H9 (cell line): ENCODE measurements at regions not wholly inside any gene's neighbourhood (a gene's known extent, or its start where the extent isn't known, plus 50 kb on each side); places are given as distances from the start of the nearest gene placed in this dataset.

ENCODE experiments used
- DNase-seq: peaks from one replicate; pipeline ENCODE4 v3.0.0-alpha.2; 2017
- H2AFZ ChIP-seq: one replicate; pipeline ENCODE4 v1.6.1; 2013; ENCODE audit warnings: mild to moderate bottlenecking, low read length, control low read depth, moderate library complexity
- H2AK5ac ChIP-seq: 2 replicates; pipeline ENCODE4 v1.6.1; 2013; ENCODE audit warnings: low read length, control low read depth, mixed read lengths; ENCODE audit not compliant: insufficient read length
- H2BK120ac ChIP-seq: one replicate; pipeline ENCODE4 v1.6.1; 2013; ENCODE audit warnings: low read depth, mild to moderate bottlenecking, low read length, control low read depth, inconsistent platforms; ENCODE audit not compliant: poor library complexity, severe bottlenecking
- H2BK12ac ChIP-seq: 2 replicates; pipeline ENCODE4 v1.6.1; 2013; ENCODE audit warnings: low read length, control low read depth, mixed read lengths, low read depth; ENCODE audit not compliant: insufficient read length
- H2BK15ac ChIP-seq: 2 replicates; pipeline ENCODE4 v1.6.1; 2013; ENCODE audit warnings: low read depth, low read length, control low read depth
- H2BK20ac ChIP-seq: one replicate; pipeline ENCODE4 v1.6.1; 2013; ENCODE audit warnings: low read depth, mild to moderate bottlenecking, low read length, control low read depth, inconsistent platforms; ENCODE audit not compliant: poor library complexity, severe bottlenecking
- H2BK5ac ChIP-seq: 2 replicates; pipeline ENCODE4 v1.6.1; 2013; ENCODE audit warnings: low read length, control low read depth, mixed read lengths; ENCODE audit not compliant: insufficient read length
- H3K14ac ChIP-seq: 2 replicates; pipeline ENCODE4 v1.6.1; 2013; ENCODE audit warnings: low read length, control low read depth; ENCODE audit not compliant: insufficient read depth
- H3K18ac ChIP-seq: 2 replicates; pipeline ENCODE4 v1.6.1; 2013; ENCODE audit warnings: low read depth, mild to moderate bottlenecking, mixed read lengths, low read length, control low read depth; ENCODE audit not compliant: insufficient read length
- H3K23ac ChIP-seq: 2 replicates; pipeline ENCODE4 v1.6.1; 2013; ENCODE audit warnings: low read length, control low read depth, mixed read lengths, low read depth; ENCODE audit not compliant: insufficient read length
- H3K23me2 ChIP-seq: 2 replicates; pipeline ENCODE4 v1.6.1; 2013; ENCODE audit warnings: low read depth, mild to moderate bottlenecking, mixed read lengths, low read length, control low read depth; ENCODE audit not compliant: insufficient read length, poor library complexity, severe bottlenecking
- H3K27ac ChIP-seq: 2 replicates; pipeline ENCODE4 v1.5.1; 2013; ENCODE audit warnings: low read length, control low read depth, mixed read lengths, low read depth; ENCODE audit not compliant: insufficient read length
- H3K27me3 ChIP-seq: 2 replicates; pipeline ENCODE4 v1.6.1; 2013; ENCODE audit warnings: low read length, control low read depth, inconsistent platforms; ENCODE audit not compliant: insufficient read depth
- H3K4ac ChIP-seq: 2 replicates; pipeline ENCODE4 v1.6.1; 2013; ENCODE audit warnings: low read depth, mild to moderate bottlenecking, control low read depth, inconsistent platforms, low read length, moderate library complexity
- H3K4me1 ChIP-seq: 2 replicates; pipeline ENCODE4 v1.6.1; 2013; ENCODE audit warnings: low read length, control low read depth, inconsistent platforms; ENCODE audit not compliant: insufficient read depth
- H3K4me2 ChIP-seq: 2 replicates; pipeline ENCODE4 v1.6.1; 2013; ENCODE audit warnings: low read length, control low read depth, mixed read lengths; ENCODE audit not compliant: insufficient read length, insufficient read depth
- H3K56ac ChIP-seq: 2 replicates; pipeline ENCODE4 v1.6.1; 2013; ENCODE audit warnings: low read depth, mild to moderate bottlenecking, mixed read lengths, low read length, control low read depth; ENCODE audit not compliant: insufficient read length
- H3K79me1 ChIP-seq: 2 replicates; pipeline ENCODE4 v1.6.1; 2013; ENCODE audit warnings: low read depth, mild to moderate bottlenecking, moderate library complexity, low read length, control low read depth, inconsistent platforms; ENCODE audit not compliant: insufficient read depth, poor library complexity, severe bottlenecking
- H3K79me2 ChIP-seq: 2 replicates; pipeline ENCODE4 v1.6.1; 2013; ENCODE audit warnings: low read length, control low read depth, inconsistent platforms; ENCODE audit not compliant: insufficient read depth
- H3K9ac ChIP-seq: 2 replicates; pipeline ENCODE4 v1.6.1; 2013; ENCODE audit warnings: low read length, control low read depth, mixed read lengths; ENCODE audit not compliant: insufficient read length; ENCODE audit errors: extremely low read depth
- H3K9me3 ChIP-seq: one replicate; pipeline ENCODE4 v1.6.1; 2013; ENCODE audit warnings: low read depth, low read length, inconsistent platforms; ENCODE audit not compliant: control insufficient read depth
- H3T11ph ChIP-seq: one replicate; pipeline ENCODE4 v1.6.1; 2013; ENCODE audit warnings: mild to moderate bottlenecking, low read length, control low read depth, inconsistent platforms
- H4K20me1 ChIP-seq: one replicate; pipeline ENCODE4 v1.6.1; 2013; ENCODE audit not compliant: control insufficient read depth, insufficient read length, insufficient read depth
- H4K5ac ChIP-seq: 2 replicates; pipeline ENCODE4 v1.6.1; 2013; ENCODE audit warnings: low read depth, mild to moderate bottlenecking, mixed read lengths, low read length, control low read depth; ENCODE audit not compliant: insufficient read length
- H4K8ac ChIP-seq: replicated peaks from 2 replicates; pipeline ENCODE4 v1.6.1; 2013; ENCODE audit warnings: low read length, control low read depth, mixed read lengths, low read depth; ENCODE audit not compliant: insufficient read length
- H4K91ac ChIP-seq: 2 replicates; pipeline ENCODE4 v1.6.1; 2013; ENCODE audit warnings: low read depth, mild to moderate bottlenecking, moderate library complexity, mixed read lengths, low read length, control low read depth; ENCODE audit not compliant: insufficient read length
- H3K27ac Mint-ChIP-seq, 3 experiments: 2 replicates in 2 of 3; 3 replicates in 1 of 3; pipeline ENCODE4 v1.8.0; 2020 to 2021; ENCODE audit warnings: mixed read lengths in 3 of 3, mild to moderate bottlenecking in 1 of 3, moderate library complexity in 1 of 3
- H3K27me3 Mint-ChIP-seq: 2 replicates; pipeline ENCODE4 v1.8.0; 2021; ENCODE audit warnings: low read depth, mild to moderate bottlenecking, moderate library complexity, mixed read lengths
- H3K36me3 Mint-ChIP-seq, 3 experiments: 2 replicates in 2 of 3; 3 replicates in 1 of 3; pipeline ENCODE4 v1.8.0; 2020 to 2021; ENCODE audit warnings: low read depth in 3 of 3, mixed read lengths in 3 of 3; ENCODE audit not compliant: insufficient read depth in 1 of 3
- H3K4me1 Mint-ChIP-seq, 2 experiments: 2 replicates each; pipeline ENCODE4 v1.8.0; 2020; ENCODE audit warnings: mixed read lengths in 2 of 2
- H3K4me3 Mint-ChIP-seq, 2 experiments: 2 replicates in 1 of 2; 3 replicates in 1 of 2; pipeline ENCODE4 v1.8.0; 2020 to 2021; ENCODE audit warnings: mild to moderate bottlenecking in 2 of 2, mixed read lengths in 2 of 2, moderate library complexity in 1 of 2
- H3K9me3 Mint-ChIP-seq, 2 experiments: 2 replicates in 1 of 2; 3 replicates in 1 of 2; pipeline ENCODE4 v1.8.0; 2020; ENCODE audit warnings: mild to moderate bottlenecking in 2 of 2, mixed read lengths in 2 of 2, moderate library complexity in 1 of 2
- WGBS: extraction: QIAGEN DNeasy Blood & Tissue Kit; methylation state at CpG from one replicate; pipeline ENCODE4 v1.1.7; 2013; ENCODE audit warnings: missing lambda C conversion rate, low lambda C conversion rate, mixed read lengths; ENCODE audit not compliant: insufficient read length; ENCODE audit errors: extremely low coverage; 5-methylcytosine and 5-hydroxymethylcytosine counted together
- TF ChIP-seq, protein P1 (sequence below): fragments of 200-600 bp; sonication (generic); conservative IDR thresholded peaks from 3 replicates; pipeline ENCODE4 v1.8.0; 2021; ENCODE audit warnings: antibody characterized with exemption, mild to moderate bottlenecking

DNA sequence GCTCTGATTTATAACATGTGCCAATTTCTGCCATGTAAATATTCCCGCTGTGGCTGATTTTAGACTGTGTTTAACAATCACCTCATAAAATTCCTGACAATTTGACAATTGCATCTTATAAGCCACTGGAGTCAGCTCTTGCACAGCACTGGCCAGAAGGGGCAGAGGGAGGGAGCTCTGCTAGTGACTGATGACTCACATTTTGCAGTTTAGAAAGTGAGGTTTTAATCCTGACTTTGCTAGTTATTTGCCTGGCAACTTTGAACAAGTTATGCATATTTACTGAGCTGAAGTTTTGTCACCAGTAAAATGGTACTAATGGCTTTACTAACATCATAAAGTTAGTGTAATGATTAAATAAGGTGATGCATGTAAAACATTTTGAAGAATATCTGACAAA lies 452.3 kb downstream of the CNTNAP4 start:
- Histone ChIP-seq H3K23ac (no peak overlapping the region), H4K20me1 (no peaks in the 10 kb centered on the region), H4K8ac (no peak overlapping the region), H3K56ac (no peak overlapping the region), H3K18ac (no peak overlapping the region), H3K14ac (no peak overlapping the region), H3K79me2 (no peaks in the 10 kb centered on the region), H2BK15ac (no peak overlapping the region), H2BK12ac (no peak overlapping the region), H3K23me2 (no peaks in the 10 kb centered on the region), H4K91ac (no peak overlapping the region), H3K79me1 (no peaks in the 10 kb centered on the region), H2BK120ac (no peak overlapping the region), H3K27me3 (no peaks in the 10 kb centered on the region), H2AK5ac (no peak overlapping the region), H4K5ac (no peak overlapping the region), H3K4ac (no peak overlapping the region), H3K4me1 (no peaks in the 10 kb centered on the region), H3T11ph (no peak overlapping the region), H2AFZ (no peak overlapping the region), H3K9ac (no peak overlapping the region), H3K9me3 (no peaks in the 10 kb centered on the region), H3K4me2 (no peak overlapping the region), H2BK5ac (no peak overlapping the region), H2BK20ac (no peak overlapping the region), H3K27ac (no peak overlapping the region)
- H3K36me3 Mint-ChIP-seq: no peaks in the 10 kb centered on the region
- no peaks in the 10 kb centered on the region for H3K27me3 Mint-ChIP-seq
- whole genome bisulfite sequencing: no CpG with 5 or more reads among the region's 1 CpG
- no peak for DNase-seq
- H3K9me3 Mint-ChIP-seq: no peaks in the 10 kb centered on the region
- H3K27ac Mint-ChIP-seq: 0 out of 7 replicates have a peak overlapping the region, but pooled peaks of 1 of the 3 experiments have one; percentile 46
- TF ChIP-seq, protein P1, sequence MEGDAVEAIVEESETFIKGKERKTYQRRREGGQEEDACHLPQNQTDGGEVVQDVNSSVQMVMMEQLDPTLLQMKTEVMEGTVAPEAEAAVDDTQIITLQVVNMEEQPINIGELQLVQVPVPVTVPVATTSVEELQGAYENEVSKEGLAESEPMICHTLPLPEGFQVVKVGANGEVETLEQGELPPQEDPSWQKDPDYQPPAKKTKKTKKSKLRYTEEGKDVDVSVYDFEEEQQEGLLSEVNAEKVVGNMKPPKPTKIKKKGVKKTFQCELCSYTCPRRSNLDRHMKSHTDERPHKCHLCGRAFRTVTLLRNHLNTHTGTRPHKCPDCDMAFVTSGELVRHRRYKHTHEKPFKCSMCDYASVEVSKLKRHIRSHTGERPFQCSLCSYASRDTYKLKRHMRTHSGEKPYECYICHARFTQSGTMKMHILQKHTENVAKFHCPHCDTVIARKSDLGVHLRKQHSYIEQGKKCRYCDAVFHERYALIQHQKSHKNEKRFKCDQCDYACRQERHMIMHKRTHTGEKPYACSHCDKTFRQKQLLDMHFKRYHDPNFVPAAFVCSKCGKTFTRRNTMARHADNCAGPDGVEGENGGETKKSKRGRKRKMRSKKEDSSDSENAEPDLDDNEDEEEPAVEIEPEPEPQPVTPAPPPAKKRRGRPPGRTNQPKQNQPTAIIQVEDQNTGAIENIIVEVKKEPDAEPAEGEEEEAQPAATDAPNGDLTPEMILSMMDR: no peak
- H3K4me1 Mint-ChIP-seq: no peaks in the 10 kb centered on the region
- no peak overlapping the region for H3K4me3 Mint-ChIP-seq
